ENCODE measurements at regions not wholly inside any gene's neighbourhood (a gene's known extent, or its start where the extent isn't known, plus 50 kb on each side); places are given as distances from the start of the nearest gene placed in this dataset.

DNA sequence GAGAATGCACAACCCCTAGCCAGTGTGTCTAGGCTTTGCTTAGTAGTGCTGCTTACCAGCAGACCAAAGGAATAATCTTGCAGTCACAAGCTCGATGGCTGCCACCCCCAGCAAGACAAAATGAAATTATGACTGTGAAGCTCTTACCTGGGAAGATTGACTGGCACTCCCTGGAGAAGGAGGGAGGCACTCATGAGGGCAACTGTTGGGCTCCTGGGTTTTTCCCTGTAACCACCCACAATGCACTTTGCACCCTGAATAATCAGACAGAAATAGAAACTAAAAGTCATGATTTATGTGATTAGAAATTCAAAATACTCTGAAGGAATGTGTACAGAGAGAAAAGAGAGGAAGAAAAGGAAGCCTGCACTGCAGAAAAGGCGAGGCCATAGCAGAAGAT is 144.3 kb upstream of the DGKB start:
- no peaks in the 10 kb centered on the region for H3K4me1 ChIP-seq (ENCODE audit: low read length)
- no peaks in the 10 kb centered on the region for H3K79me2 ChIP-seq (ENCODE audit: low read length)
- H3K27me3 ChIP-seq (ENCODE audit: low read depth, low read length), result no peaks in the 10 kb centered on the region
- TF ChIP-seq EZH2phosphoT487 (IDR thresholded peaks at IDR 0.05; ENCODE audit: low read depth), result no peak
- TF ChIP-seq, protein P1, sequence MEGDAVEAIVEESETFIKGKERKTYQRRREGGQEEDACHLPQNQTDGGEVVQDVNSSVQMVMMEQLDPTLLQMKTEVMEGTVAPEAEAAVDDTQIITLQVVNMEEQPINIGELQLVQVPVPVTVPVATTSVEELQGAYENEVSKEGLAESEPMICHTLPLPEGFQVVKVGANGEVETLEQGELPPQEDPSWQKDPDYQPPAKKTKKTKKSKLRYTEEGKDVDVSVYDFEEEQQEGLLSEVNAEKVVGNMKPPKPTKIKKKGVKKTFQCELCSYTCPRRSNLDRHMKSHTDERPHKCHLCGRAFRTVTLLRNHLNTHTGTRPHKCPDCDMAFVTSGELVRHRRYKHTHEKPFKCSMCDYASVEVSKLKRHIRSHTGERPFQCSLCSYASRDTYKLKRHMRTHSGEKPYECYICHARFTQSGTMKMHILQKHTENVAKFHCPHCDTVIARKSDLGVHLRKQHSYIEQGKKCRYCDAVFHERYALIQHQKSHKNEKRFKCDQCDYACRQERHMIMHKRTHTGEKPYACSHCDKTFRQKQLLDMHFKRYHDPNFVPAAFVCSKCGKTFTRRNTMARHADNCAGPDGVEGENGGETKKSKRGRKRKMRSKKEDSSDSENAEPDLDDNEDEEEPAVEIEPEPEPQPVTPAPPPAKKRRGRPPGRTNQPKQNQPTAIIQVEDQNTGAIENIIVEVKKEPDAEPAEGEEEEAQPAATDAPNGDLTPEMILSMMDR (IDR thresholded peaks at IDR 0.05; ENCODE audit: low read depth, low read length), result no peak
- H3K4me3 ChIP-seq (ENCODE audit: low read length), result no peak overlapping the region
- no peaks in the 10 kb centered on the region for H4K20me1 ChIP-seq (ENCODE audit: insufficient read depth, low read length)
- H3K9me3 ChIP-seq (ENCODE audit: insufficient read depth, low read length), result no peaks in the 10 kb centered on the region
- H3K36me3 ChIP-seq (replicated peaks; ENCODE audit: low read depth, low read length), result no peaks in the 10 kb centered on the region
- no peak overlapping the region for H3K27ac ChIP-seq (ENCODE audit: low read length)
- H2AFZ ChIP-seq (ENCODE audit: low read depth, low read length), result no peak overlapping the region
- H3K9ac ChIP-seq (ENCODE audit: low read length), result no peak overlapping the region
- no peak overlapping the region for H3K4me2 ChIP-seq (ENCODE audit: low read length)

DNA sequence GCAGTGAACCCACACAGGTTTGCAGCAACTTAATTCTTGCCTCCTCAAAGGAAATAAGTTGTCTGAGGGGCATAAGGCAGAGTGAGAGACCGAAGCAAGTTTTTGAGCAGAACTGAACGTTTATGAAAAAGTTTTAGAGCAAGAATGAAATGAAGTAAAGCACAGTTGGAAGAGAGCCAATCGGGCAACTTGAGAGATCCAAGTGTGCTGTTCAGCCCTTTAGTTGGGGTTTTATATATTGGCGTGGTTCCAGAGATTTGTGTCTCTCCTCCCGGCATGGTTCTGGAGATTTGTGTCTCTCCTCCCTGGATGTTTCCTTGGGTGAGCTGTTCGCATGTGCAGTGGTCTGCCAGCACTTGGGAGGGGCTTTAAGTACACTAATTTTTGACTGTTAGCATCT is 141.4 kb upstream of the DGKB start:
- Histone ChIP-seq H3K79me2 (ENCODE audit: low read length) (no peaks in the 10 kb centered on the region), H3K4me1 (ENCODE audit: low read length) (no peaks in the 10 kb centered on the region), H3K9ac (ENCODE audit: low read length) (no peak overlapping the region), H4K20me1 (ENCODE audit: insufficient read depth, low read length) (no peaks in the 10 kb centered on the region), H2AFZ (ENCODE audit: low read depth, low read length) (no peak overlapping the region), H3K4me2 (ENCODE audit: low read length) (no peak overlapping the region), H3K4me3 (ENCODE audit: low read length) (no peak overlapping the region), H3K36me3 (replicated peaks; ENCODE audit: low read depth, low read length) (no peaks in the 10 kb centered on the region), H3K9me3 (ENCODE audit: insufficient read depth, low read length) (no peaks in the 10 kb centered on the region), H3K27me3 (ENCODE audit: low read depth, low read length) (no peaks in the 10 kb centered on the region), H3K27ac (ENCODE audit: low read length) (no peak overlapping the region)
- TF ChIP-seq, protein P1 (IDR thresholded peaks at IDR 0.05; ENCODE audit: low read depth, low read length), result no peak
- no peak for TF ChIP-seq EZH2phosphoT487 (IDR thresholded peaks at IDR 0.05; ENCODE audit: low read depth)

DNA sequence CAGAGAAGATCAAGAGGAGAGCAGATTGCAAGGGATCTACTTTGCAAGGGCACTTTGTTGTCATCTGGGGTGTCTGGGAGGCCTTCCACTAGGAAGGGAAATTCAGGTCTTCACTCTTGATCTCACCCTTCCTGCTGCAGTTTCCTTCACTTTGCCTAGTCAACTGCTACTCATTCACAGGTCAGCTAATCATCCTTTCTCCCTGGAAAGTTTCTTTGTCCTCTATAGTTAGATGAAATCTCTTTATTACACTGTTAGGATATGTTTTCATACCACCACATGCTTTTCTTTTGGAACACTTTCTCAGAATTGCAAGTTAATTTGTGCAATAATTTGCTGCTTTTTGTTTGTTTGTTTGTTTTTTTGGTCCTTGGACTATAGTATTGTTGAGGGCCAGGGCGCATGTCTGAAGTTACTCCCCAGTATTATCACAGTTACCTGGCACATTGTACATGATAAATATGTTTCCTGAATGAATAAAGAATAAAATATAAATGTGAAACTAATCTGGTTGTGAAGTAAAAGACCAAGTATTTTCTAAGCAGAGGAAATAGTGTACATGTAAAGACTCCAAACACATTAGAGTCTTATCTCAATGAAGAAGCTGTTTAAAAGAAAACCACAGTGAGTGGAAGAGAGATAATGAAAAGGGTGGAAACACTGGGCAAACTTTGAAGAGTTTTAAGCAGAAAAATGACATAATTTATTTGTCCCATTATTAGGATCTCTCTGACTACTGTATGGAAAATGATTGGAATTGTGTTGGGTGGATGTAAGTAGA is 139.9 kb upstream of the DGKB start:
- H3K4me3 ChIP-seq (ENCODE audit: low read length), result no peak overlapping the region
- no peak overlapping the region for H2AFZ ChIP-seq (ENCODE audit: low read depth, low read length)

DNA sequence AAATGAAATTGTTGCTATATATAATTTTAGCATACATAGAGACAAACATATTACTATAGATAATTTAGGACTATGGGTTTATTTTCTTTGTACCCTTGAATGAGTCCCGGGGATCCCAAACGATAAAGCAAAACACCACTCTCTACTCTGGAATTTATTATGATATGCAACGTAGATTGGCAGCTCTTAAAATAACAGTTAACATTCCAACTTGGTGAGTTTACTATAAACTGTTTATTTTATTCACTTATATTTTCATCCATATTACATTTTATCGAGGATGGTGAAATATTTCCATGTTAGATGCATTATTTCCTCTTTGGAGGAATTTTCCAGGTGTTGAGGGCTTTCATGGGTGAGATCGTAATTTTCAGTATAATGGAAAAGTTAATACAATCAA is 138.7 kb upstream of the DGKB start:
- TF ChIP-seq EZH2phosphoT487 (IDR thresholded peaks at IDR 0.05; ENCODE audit: low read depth), result no peak
- TF ChIP-seq, protein P1 (IDR thresholded peaks at IDR 0.05; ENCODE audit: low read depth, low read length), result no peak
- Histone ChIP-seq H3K36me3 (replicated peaks; ENCODE audit: low read depth, low read length) (no peaks in the 10 kb centered on the region), H3K27ac (ENCODE audit: low read length) (no peak overlapping the region), H3K4me2 (ENCODE audit: low read length) (no peak overlapping the region), H3K9ac (ENCODE audit: low read length) (no peak overlapping the region), H3K4me1 (ENCODE audit: low read length) (no peaks in the 10 kb centered on the region), H3K9me3 (ENCODE audit: insufficient read depth, low read length) (no peaks in the 10 kb centered on the region), H3K27me3 (ENCODE audit: low read depth, low read length) (no peaks in the 10 kb centered on the region), H3K4me3 (ENCODE audit: low read length) (no peak overlapping the region), H3K79me2 (ENCODE audit: low read length) (no peaks in the 10 kb centered on the region), H2AFZ (ENCODE audit: low read depth, low read length) (no peak overlapping the region), H4K20me1 (ENCODE audit: insufficient read depth, low read length) (no peaks in the 10 kb centered on the region)

More for the DNA sequence above, 139.9 kb upstream of the DGKB start:
- Histone ChIP-seq H3K4me1 (ENCODE audit: low read length) (no peaks in the 10 kb centered on the region), H3K79me2 (ENCODE audit: low read length) (no peaks in the 10 kb centered on the region), H3K4me2 (ENCODE audit: low read length) (no peak overlapping the region), H3K9ac (ENCODE audit: low read length) (no peak overlapping the region), H3K27me3 (ENCODE audit: low read depth, low read length) (no peaks in the 10 kb centered on the region), H3K27ac (ENCODE audit: low read length) (no peak overlapping the region), H3K36me3 (replicated peaks; ENCODE audit: low read depth, low read length) (no peaks in the 10 kb centered on the region), H4K20me1 (ENCODE audit: insufficient read depth, low read length) (no peaks in the 10 kb centered on the region), H3K9me3 (ENCODE audit: insufficient read depth, low read length) (no peaks in the 10 kb centered on the region)
- no peak for TF ChIP-seq EZH2phosphoT487 (IDR thresholded peaks at IDR 0.05; ENCODE audit: low read depth)
- TF ChIP-seq, protein P1 (IDR thresholded peaks at IDR 0.05; ENCODE audit: low read depth, low read length), result no peak

Measured in OCI-LY3 (cell line).